ENCODE measurements at regions not wholly inside any gene's neighbourhood (a gene's known extent, or its start where the extent isn't known, plus 50 kb on each side); places are given as distances from the start of the nearest gene placed in this dataset.
"Not testable (repeated sequence)": the region's sequence is repeated elsewhere in the genome, so short reads cannot be mapped to it uniquely, and the experiment has no call there.

GRCh38 chr6:137625100-137625661 is 131.0 kb upstream of the OLIG3 start:
- DNase-seq = no peak

DNA sequence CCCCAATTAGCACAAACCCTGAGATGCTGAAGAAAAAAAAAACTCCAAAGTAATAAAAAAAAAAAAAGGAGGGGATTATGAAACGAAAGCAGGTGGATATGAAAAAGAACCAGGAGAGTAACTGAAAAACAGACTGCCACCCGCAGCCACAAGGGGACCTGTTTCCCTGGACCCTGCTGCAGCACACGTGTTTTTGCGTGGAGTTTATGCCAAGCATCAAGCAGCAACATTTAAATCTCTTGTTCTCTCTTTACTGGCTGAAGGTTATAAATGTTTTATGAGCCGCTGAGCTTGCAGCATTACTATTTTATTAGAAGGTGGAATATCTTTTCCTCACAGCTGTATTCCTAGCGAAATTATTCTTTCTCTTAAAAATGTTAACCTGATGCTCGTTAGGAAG is 131.6 kb upstream of the OLIG3 start:
- no peak for DNase-seq

- no peak for DNase-seq
These were observed 136.5 kb upstream of the OLIG3 start for GRCh38 chr6:137630666-137631065.

DNA sequence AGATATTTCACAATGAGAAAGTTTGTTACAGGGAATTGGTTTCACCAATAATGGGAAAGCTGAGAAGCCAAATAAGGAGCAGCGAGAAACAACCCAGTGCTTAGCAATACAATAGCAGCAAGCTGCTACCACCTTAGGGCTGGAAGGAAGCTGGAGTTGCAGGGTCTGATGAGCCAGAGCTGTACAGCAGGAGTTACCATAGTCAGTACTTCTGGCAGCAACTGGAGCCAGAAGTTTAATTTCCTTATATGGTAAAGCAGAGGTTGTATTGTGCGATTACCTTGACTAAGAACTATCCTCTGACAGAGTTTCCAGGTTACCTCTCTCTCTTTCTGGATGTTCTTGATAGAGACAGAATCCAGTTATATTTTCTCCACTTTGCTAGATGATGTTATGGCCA is 137.1 kb upstream of the OLIG3 start:
- no peak for DNase-seq

- not testable (repeated sequence) for DNase-seq
These were observed 140.0 kb upstream of the OLIG3 start for GRCh38 chr6:137634177-137634576.

GRCh38 chr6:137637121-137637520 is 142.9 kb upstream of the OLIG3 start:
- no peak for DNase-seq

- no peak for DNase-seq
These were observed 144.9 kb upstream of the OLIG3 start for GRCh38 chr6:137638926-137639706.

GRCh38 chr6:137640086-137640485 is 145.9 kb upstream of the OLIG3 start:
- no peak for DNase-seq

GRCh38 chr6:137641474-137642077 is 147.4 kb upstream of the OLIG3 start:
- peak; percentile 58 for DNase-seq

DNA sequence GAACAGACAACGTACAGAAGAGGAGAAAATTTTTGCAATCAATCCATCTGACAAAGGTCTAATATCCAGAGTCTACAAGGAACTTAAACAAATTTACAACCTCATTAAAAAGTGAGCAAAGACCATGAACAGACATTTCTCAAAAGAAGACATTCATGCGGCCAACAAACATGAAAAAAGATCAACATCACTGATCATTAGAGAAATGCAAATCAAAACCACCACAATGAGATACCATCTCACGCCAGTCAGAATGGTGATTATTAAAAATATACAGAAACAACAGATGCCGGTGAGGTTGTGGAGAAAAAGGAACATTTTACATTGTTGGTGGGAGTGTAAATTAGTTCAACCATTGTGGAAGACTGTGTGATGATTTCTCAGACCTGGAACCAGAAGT is 149.0 kb upstream of the OLIG3 start:
- not testable (repeated sequence) for DNase-seq

- DNase-seq = not testable (repeated sequence)
These were observed 149.4 kb upstream of the OLIG3 start for GRCh38 chr6:137643644-137644043.

DNA sequence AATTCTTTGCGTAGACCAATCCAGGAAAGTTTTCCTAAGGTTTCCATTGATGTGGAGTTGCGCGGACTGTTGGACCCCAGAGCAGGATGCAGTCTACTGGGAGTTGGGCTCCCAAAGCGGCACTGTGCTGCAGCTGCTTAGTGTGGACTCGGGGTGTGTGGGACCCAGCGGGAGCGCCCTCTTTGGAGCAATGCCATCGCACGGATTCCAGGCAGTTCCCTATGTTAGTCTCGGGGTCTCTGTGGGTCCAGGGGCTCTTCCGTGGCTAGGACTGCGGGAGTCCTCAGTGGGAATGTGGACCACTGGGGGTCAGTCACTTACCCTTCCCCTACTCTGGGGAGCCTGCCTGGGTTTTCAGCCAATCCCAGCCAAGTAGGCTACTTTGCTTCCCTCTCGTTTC is 151.7 kb upstream of the OLIG3 start:
- no peak for DNase-seq

DNA sequence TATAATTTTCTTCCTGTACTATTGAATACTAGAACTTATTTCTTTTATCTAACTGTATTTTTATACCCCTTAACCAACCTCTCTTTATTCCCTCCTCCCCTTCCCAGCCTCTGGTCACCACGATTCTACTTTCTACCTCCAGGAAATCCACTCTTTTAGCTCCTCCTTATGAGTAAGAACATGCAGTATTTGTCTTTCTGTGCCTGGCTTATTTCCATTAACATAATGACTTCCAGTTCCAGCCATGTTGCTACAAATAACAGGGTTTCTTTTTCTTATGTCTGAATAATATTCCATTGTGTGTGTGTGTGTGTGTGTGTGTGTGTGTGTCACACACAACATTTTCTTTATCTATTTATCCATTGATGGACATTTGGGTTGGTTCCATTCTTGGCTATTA is 152.3 kb upstream of the OLIG3 start:
- no peak for DNase-seq

DNA sequence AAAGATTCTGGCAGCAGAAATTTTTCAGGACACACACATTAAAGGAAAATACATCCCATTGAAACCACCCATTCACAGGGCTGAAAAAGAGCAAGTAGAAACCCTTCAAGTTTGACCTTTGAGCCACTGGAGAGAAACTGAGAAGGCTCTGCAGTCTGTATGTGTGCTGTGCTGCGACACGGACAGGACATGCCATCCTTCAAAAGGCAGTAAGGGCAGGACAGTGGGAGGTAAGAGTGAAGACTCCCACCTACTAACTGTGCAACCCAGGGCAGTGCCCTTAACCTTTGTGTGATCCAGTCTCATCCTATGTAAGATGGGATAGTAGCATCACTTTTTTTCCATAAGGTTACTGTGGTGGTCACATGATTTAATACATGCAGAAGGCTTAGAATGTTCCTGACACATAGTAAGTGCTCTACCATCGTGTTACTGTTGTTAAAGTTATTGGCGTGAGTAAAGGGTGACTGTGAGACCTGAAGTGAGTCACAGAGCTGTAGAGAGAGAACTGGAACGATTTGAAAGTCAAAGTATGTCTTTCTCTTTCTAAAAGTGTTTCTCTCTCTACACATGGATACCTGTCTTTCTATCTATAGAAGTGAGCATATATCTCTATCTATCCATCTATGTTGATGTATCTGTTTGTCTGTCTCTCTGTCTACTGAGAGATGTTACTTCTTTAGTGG is 153.7 kb upstream of the OLIG3 start:
- DNase-seq = no peak

DNA sequence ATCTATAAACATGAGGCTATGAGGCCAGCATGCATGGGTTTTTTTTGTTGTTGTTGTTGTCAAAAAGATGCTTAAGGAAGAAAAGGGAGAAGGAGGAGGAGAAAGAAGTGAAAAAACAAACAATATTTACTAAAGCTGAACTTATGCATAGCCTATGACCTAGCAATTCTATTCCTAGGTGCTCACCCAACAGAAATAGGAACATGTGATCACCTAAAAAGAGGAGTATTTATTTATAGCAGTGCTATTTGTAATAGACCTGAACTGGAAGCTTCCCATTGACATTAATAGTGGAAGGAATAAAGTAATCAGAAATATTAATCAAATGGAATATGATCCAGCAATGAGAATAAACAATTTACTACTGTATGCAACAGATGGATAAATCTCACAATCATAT is 156.5 kb upstream of the OLIG3 start:
- DNase-seq = no peak

GRCh38 chr6:137651178-137651577 is 157.0 kb upstream of the OLIG3 start:
- DNase-seq = no peak

- DNase-seq = no peak
These were observed 157.6 kb upstream of the OLIG3 start for GRCh38 chr6:137651591-137652335.

DNA sequence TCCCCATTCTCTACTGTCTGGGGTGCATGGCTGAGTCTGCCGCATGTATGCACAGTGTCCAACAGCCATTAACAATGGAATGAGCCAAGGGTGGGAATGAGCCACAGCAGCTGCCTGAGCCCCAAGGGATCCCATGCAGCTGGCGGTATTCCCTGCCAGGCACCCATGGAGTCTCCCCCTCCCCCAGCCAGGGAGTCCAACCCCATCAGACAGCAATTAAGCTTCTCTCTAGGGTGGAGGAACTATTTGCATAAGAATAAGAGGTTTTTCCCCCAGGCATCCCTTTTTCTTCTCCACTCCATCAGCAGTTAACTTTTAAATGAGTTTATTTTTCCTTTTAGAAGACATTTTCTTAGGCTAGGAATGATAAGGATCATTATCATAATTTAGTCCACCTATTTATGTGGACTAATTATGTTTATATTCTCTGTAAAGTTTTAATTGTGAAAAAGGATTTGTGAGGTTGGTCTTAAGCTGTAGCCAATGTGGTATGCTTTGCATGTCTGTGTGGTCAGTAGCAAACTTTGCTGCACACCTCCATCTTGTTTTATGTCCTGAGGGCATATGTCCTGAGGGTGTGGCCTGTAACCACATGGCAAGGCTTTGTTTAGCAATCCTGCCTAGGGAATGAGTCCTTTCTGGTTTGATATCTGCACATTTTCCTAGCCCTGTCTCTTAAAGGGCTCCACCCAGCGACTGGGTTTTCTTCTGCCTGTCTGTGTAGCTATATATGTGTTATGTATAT is 158.9 kb upstream of the OLIG3 start:
- no peak for DNase-seq

DNA sequence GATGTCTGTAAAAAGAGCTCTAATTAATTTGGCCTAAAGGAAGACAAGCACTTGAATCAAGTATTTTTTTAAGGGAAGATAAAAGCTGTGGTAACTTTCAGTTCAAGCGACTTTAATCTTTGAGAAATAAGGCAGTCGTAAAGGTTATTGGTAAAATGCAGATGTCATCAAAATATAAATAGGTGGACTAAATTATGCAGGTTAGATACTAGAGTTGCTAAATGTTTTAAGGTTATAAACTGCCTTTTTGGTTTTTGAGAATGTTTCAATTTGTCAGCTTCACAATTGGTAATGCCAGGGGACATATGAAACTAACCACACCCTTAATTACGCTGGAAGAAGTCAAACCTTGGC is 159.5 kb upstream of the OLIG3 start:
- DNase-seq = no peak

GRCh38 chr6:137654365-137654981 is 160.3 kb upstream of the OLIG3 start:
- no peak for DNase-seq

GRCh38 chr6:137655291-137655690 is 161.1 kb upstream of the OLIG3 start:
- no peak for DNase-seq

- no peak for DNase-seq
These were observed 162.5 kb upstream of the OLIG3 start for GRCh38 chr6:137656735-137657134.
